ENCODE measurements at regions not wholly inside any gene's neighbourhood (a gene's known extent, or its start where the extent isn't known, plus 50 kb on each side); places are given as distances from the start of the nearest gene placed in this dataset.

- TF ChIP-seq CTCF (IDR thresholded peaks at IDR 0.05): no peak
- no peak for TF ChIP-seq POLR2A (IDR thresholded peaks at IDR 0.05)
These were observed 372.2 kb downstream of the ZSWIM6 start for GRCh38 chr5:61704289-61704688.

Data from testis (tissue), 2 donors.